ENCODE measurements at regions not wholly inside any gene's neighbourhood (a gene's known extent, or its start where the extent isn't known, plus 50 kb on each side); places are given as distances from the start of the nearest gene placed in this dataset.

DNA sequence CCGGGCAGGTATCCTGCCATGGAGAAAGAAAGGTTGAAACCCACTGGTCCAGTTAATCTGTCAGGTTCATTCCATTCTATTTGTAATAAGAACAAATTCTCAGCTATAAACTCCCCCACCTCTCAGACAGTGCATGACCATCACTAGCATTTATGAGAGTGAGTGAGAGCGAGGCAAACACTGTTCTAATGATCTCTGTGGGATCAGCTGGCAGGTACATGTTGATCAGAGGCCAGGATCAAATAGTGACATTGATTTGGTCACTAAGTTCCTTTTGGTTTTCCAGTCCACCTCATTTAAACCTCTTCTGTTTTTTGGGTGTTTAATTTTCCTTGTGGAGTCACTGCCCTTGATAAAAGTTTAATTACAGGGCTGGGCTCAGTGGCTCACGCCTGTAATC lies 423.1 kb upstream of the CHST9 start:
- Histone ChIP-seq H2BK120ac (ENCODE audit: low read depth, low read length, poor library complexity, severe bottlenecking) (no peak overlapping the region), H3K18ac (ENCODE audit: insufficient read length, low read depth, low read length) (no peak overlapping the region), H3K9me3 (ENCODE audit: control insufficient read depth, low read depth, low read length) (no peaks in the 10 kb centered on the region), H4K5ac (ENCODE audit: insufficient read length, low read depth, low read length) (no peak overlapping the region), H4K91ac (ENCODE audit: insufficient read length, low read depth, low read length) (no peak overlapping the region), H3K27me3 (ENCODE audit: insufficient read depth, low read length) (no peaks in the 10 kb centered on the region), H3K79me1 (ENCODE audit: insufficient read depth, low read depth, low read length, poor library complexity, severe bottlenecking) (no peaks in the 10 kb centered on the region), H3T11ph (ENCODE audit: low read length) (no peak overlapping the region), H3K23me2 (ENCODE audit: insufficient read length, low read depth, low read length, poor library complexity, severe bottlenecking) (no peaks in the 10 kb centered on the region), H4K8ac (replicated peaks; ENCODE audit: insufficient read length, low read depth, low read length) (no peak overlapping the region), H3K4me1 (ENCODE audit: insufficient read depth, low read length) (0 out of 2 replicates have a peak, but pooled peaks cover 2% of the 10 kb centered on the region), H3K56ac (ENCODE audit: insufficient read length, low read depth, low read length) (no peak overlapping the region), H3K27ac (ENCODE audit: insufficient read length, low read depth, low read length) (no peak overlapping the region), H2BK20ac (ENCODE audit: low read depth, low read length, poor library complexity, severe bottlenecking) (no peak overlapping the region), H2AK5ac (ENCODE audit: insufficient read length, low read length) (no peak overlapping the region), H3K79me2 (ENCODE audit: insufficient read depth, low read length) (no peaks in the 10 kb centered on the region), H4K20me1 (ENCODE audit: control insufficient read depth, insufficient read depth, insufficient read length) (no peaks in the 10 kb centered on the region), H3K14ac (ENCODE audit: insufficient read depth, low read length) (no peak overlapping the region), H3K4me2 (ENCODE audit: insufficient read depth, insufficient read length, low read length) (no peak overlapping the region), H3K23ac (ENCODE audit: insufficient read length, low read depth, low read length) (no peak overlapping the region), H2AFZ (ENCODE audit: low read length) (no peak overlapping the region), H2BK15ac (ENCODE audit: low read depth, low read length) (no peak overlapping the region), H3K9ac (ENCODE audit: extremely low read depth, insufficient read length, low read length) (no peak overlapping the region), H2BK5ac (ENCODE audit: insufficient read length, low read length) (no peak overlapping the region), H3K4ac (ENCODE audit: low read depth, low read length) (no peak overlapping the region), H2BK12ac (ENCODE audit: insufficient read length, low read depth, low read length) (no peak overlapping the region)
- Mint-ChIP-seq H3K4me3 (no peak overlapping the region), H3K27ac (no peak overlapping the region), H3K36me3 (ENCODE audit: insufficient read depth in 1 of 3, low read depth in 3 of 3) (no peaks in the 10 kb centered on the region; a peak in 2 of 7 replicates), H3K4me1 (peaks cover 10 to 11% of the 10 kb centered on the region in 2 experiments), H3K27me3 (ENCODE audit: low read depth) (no peaks in the 10 kb centered on the region), H3K9me3 (peaks cover 0 to 4% of the 10 kb centered on the region in 2 experiments; a peak in 1 of 5 replicates)
- TF ChIP-seq, protein P1, sequence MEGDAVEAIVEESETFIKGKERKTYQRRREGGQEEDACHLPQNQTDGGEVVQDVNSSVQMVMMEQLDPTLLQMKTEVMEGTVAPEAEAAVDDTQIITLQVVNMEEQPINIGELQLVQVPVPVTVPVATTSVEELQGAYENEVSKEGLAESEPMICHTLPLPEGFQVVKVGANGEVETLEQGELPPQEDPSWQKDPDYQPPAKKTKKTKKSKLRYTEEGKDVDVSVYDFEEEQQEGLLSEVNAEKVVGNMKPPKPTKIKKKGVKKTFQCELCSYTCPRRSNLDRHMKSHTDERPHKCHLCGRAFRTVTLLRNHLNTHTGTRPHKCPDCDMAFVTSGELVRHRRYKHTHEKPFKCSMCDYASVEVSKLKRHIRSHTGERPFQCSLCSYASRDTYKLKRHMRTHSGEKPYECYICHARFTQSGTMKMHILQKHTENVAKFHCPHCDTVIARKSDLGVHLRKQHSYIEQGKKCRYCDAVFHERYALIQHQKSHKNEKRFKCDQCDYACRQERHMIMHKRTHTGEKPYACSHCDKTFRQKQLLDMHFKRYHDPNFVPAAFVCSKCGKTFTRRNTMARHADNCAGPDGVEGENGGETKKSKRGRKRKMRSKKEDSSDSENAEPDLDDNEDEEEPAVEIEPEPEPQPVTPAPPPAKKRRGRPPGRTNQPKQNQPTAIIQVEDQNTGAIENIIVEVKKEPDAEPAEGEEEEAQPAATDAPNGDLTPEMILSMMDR (conservative IDR thresholded peaks at IDR 0.05): no peak
- no peak for DNase-seq
- WGBS (ENCODE audit: extremely low coverage, insufficient read length, low lambda C conversion rate): no CpG with 5 or more reads among the region's 3 CpGs
